ENCODE measurements at regions not wholly inside any gene's neighbourhood (a gene's known extent, or its start where the extent isn't known, plus 50 kb on each side); places are given as distances from the start of the nearest gene placed in this dataset.

DNA sequence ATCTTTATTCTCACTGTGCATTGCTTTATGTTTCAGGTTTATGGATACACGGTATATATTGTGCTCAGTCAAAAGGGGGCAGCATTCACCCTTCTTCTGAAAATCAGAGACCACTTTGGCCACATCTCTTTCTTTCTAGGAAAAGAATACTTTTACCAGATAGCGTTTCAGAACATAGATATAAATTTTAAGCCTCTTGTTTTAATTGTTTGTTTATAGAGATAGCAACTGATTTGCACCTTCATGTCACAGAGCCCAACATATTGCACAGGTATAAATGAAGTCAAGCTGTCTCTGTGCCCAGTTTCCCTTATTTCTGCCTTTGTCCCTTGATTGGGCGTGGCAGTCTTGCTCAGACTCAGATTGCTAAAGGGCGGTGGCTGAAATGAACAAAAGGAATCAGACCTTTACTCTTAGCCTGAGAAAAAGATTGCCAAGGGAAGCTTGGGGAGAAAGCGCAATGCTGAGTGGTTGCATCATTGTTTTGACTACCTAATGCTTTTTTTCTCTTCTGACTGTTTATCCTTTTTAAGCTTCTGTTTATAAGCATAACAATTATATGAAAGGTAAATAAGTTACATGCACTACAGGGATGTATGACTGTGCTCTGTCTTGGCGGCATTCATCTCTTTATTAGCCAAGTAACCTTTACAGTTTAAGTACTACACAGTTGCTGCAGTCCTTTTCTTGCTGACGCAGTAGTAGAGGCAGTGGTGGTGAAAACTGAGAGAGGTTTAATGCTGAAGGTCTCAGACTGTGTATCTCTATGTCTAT, 70.8 kb upstream of the ZBTB20 start:
- TF ChIP-seq, protein P1, sequence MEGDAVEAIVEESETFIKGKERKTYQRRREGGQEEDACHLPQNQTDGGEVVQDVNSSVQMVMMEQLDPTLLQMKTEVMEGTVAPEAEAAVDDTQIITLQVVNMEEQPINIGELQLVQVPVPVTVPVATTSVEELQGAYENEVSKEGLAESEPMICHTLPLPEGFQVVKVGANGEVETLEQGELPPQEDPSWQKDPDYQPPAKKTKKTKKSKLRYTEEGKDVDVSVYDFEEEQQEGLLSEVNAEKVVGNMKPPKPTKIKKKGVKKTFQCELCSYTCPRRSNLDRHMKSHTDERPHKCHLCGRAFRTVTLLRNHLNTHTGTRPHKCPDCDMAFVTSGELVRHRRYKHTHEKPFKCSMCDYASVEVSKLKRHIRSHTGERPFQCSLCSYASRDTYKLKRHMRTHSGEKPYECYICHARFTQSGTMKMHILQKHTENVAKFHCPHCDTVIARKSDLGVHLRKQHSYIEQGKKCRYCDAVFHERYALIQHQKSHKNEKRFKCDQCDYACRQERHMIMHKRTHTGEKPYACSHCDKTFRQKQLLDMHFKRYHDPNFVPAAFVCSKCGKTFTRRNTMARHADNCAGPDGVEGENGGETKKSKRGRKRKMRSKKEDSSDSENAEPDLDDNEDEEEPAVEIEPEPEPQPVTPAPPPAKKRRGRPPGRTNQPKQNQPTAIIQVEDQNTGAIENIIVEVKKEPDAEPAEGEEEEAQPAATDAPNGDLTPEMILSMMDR (IDR thresholded peaks at IDR 0.05), result peak in 6 of 7 experiments; percentile 28 to 63 (median 46)
- TF ChIP-seq POLR2A (IDR thresholded peaks at IDR 0.05), result no peak
